Gastrocnemius medialis (tissue), 4 donors: ENCODE measurements at regions not wholly inside any gene's neighbourhood (a gene's known extent, or its start where the extent isn't known, plus 50 kb on each side); places are given as distances from the start of the nearest gene placed in this dataset.

Experiments used
- POLR2A ChIP-seq, 2 donors: fragments of 450-650 bp; IDR thresholded peaks; one replicate each; pipeline ENCODE4 v1.6.1; 2017; ENCODE audit warnings: antibody characterized with exemption in 2 of 2, mild to moderate bottlenecking in 2 of 2, moderate library complexity in 2 of 2
- TF ChIP-seq, protein P1 (sequence below), 5 experiments: fragments of 450-650 bp in 3 of 5; fragments of 200-600 bp in 2 of 5; sonication (generic) in 2 of 5; IDR thresholded peaks in 4 of 5; conservative IDR thresholded peaks in 1 of 5; 1 replicate in 4 of 5; 2 replicates in 1 of 5; pipeline ENCODE4 v1.5.1; 2016 to 2019; ENCODE audit warnings: antibody characterized with exemption in 5 of 5, mild to moderate bottlenecking in 3 of 5, moderate library complexity in 3 of 5

DNA sequence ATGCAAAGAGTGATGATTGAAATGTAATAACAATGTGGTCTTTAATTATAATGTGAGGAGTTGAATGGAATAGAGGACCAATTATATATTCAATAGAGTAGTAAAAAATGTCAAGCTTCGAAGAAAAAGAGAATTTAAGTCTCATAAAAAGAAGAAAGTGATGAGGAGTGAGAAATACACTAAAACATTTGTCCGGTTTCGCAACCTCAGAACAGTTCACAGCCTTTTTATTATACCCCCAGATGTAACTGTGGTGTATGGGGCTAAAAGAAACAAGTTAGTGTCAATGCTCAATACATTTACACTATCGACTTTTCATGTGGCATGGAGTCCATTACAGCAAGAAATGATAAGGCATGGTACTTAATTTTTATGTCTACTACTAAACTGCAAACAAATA lies 386.5 kb upstream of the ATP11B start:
- TF ChIP-seq POLR2A (IDR thresholded peaks at IDR 0.05) = no peak
- TF ChIP-seq, protein P1, sequence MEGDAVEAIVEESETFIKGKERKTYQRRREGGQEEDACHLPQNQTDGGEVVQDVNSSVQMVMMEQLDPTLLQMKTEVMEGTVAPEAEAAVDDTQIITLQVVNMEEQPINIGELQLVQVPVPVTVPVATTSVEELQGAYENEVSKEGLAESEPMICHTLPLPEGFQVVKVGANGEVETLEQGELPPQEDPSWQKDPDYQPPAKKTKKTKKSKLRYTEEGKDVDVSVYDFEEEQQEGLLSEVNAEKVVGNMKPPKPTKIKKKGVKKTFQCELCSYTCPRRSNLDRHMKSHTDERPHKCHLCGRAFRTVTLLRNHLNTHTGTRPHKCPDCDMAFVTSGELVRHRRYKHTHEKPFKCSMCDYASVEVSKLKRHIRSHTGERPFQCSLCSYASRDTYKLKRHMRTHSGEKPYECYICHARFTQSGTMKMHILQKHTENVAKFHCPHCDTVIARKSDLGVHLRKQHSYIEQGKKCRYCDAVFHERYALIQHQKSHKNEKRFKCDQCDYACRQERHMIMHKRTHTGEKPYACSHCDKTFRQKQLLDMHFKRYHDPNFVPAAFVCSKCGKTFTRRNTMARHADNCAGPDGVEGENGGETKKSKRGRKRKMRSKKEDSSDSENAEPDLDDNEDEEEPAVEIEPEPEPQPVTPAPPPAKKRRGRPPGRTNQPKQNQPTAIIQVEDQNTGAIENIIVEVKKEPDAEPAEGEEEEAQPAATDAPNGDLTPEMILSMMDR (IDR thresholded peaks at IDR 0.05 in 4 of 5, conservative IDR thresholded peaks at IDR 0.05 in 1 of 5) = no peak
